ENCODE measurements at regions not wholly inside any gene's neighbourhood (a gene's known extent, or its start where the extent isn't known, plus 50 kb on each side); places are given as distances from the start of the nearest gene placed in this dataset.

DNA sequence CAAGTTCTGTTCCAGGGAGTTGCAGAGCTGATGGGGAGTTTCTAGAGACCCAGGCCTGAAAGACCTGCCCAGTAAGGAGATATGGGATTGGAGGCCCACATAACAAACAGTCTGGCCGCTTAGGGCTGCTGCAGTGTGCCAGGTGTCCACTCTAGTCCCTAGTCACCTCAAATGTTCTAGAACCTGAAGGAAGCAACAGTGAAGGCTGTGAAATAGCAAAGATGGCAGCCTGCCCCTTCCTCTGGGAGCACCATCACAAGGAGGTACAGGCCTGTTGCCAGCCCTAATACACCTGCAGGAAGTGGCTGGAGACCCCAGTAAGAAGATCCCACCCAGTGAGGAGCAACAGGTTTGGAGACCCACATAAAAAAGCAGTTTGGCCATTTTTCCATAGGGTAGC is 783.8 kb upstream of the EDIL3 start:
- H3K4me3 ChIP-seq (ENCODE audit: low read depth, low read length): no peak overlapping the region

DNA sequence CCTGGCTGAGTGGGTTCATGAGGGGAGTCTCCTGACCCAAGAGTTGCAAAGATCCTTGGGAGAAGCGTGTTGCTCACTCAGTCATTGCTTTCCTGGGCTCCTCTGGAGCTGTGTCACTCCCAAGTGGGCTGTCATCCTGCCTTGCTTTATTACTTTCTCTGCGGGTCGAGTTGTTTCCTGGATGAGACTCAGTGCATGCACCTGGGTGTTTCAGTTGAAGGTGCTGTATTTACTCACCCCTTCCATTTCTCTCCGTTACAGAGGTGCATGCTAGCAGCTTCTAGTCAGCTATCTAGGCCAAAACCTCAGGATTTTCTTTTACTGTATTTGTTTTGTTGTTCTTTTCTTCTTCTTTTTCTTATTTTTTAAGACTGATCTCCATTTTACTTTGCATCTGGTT is 785.5 kb upstream of the EDIL3 start:
- no peak overlapping the region for H3K4me3 ChIP-seq (ENCODE audit: low read depth, low read length)

DNA sequence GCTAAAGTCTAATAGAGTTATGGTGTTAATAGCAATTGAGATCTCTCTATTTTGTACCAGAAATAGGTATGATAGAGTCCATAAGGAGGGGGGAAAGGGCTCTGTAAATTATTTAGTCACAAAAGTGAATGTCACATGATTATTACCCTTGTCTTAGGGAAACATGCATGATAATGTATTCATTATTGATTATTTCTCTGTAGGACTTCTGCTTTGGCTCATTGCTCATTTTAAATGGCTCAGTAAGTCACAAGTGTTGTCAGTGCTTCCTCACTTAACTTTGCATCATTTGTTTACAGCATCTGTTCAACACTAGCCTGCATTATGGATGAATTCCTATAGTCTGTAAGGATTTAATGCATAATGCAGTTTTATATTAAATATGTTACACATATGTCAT is 788.8 kb upstream of the EDIL3 start:
- no peak overlapping the region for H3K4me3 ChIP-seq (ENCODE audit: low read depth, low read length)

DNA sequence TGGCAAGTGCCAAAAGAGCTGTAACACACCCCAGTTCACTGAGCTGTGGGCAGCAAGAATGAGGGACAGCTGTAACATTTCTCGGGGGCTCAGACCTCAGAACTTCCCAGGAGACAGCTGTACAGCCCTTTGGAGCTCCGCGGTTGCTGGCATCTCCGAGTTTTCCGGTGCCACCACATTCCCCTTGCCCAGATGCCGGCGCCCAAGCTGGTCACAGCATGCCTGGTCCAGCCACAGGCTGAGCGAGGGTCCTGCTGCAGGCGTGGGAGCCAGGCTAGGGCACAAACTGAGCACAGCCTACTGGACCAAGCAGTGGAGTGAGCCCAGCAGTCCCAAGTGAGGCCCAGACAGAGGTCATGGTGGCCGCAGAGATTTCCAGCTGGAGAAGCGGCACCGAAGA is 797.7 kb upstream of the EDIL3 start:
- no peak overlapping the region for H3K4me3 ChIP-seq (ENCODE audit: low read depth, low read length)

DNA sequence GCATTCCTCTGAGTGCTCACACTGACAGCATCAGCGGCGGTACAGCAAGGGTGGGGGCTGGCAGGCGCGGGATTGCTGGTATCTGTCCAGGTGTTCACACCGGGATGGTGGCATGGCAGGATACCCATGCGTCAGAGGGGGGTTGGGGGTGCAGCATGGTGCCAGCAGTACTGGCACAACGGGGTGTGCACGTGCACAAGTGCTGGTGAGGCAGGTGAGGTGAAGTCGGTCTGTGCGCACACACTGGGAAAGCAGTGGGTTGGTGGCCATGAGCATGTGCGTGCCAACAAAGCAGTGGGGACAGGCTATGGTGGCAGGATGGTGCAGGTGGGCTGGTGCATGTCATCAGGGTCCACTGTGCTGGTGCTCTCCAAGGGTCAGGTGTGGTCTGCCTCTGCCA is 819.6 kb upstream of the EDIL3 start:
- H3K4me3 ChIP-seq (ENCODE audit: low read depth, low read length): no peak overlapping the region

DNA sequence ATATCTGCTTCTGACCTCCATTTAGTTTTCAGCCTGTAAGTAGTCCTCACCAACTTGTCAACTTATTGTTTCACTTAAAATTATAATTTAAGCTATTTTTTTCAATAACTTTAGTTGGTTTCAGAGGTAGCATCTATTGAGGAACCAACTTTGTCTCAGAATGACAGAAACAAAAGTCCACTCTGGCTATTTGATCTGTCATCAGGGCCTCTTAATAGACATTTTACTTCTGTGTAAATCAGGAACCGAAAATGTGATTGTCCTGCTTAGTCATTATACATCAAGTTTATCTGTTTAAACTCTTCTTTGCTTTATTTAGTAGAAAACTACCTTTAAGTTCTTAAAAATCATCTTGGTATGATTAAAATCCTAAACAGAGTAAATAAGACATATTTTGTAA is 820.8 kb upstream of the EDIL3 start:
- H3K4me3 ChIP-seq (ENCODE audit: low read depth, low read length): no peak overlapping the region

DNA sequence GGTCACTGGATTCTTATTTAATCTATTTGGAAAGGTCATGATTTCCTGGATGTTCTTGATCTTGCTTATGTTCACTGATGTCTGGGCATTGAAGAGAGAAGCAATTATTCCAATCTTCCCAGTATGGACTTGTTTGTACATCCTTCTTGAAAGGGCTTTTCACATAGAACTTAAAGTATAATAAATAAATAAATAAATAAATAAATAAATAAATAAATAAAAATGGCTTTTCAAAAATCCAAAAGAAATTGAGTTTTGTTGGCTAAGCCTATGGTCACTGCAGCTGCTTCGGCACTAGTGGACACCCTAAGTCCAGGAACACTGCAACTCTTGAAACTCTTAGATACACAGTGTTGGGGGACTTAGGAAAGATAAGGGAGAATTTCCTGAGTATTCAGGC is 840.7 kb upstream of the EDIL3 start:
- no peak overlapping the region for H3K4me3 ChIP-seq (ENCODE audit: low read depth, low read length)

DNA sequence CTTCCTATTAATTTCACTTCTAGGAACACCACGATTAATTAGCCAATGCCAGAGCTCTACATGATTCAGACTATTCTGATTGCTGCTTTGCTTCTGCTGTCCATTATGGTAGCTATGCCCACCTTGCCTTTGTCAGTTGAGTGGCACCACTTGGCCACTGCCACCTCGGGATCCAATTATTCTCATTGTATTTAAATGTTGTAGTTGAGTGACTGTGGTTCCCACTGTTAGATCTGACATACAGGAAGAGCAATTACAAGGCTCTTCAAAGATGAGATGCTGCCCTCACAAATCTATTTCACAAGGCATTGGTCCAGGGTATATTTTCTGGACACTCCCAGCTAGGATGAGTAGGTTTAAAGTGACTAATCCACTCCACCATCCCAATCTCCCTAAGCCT is 864.5 kb upstream of the EDIL3 start:
- no peak overlapping the region for H3K4me3 ChIP-seq (ENCODE audit: low read depth, low read length)

DNA sequence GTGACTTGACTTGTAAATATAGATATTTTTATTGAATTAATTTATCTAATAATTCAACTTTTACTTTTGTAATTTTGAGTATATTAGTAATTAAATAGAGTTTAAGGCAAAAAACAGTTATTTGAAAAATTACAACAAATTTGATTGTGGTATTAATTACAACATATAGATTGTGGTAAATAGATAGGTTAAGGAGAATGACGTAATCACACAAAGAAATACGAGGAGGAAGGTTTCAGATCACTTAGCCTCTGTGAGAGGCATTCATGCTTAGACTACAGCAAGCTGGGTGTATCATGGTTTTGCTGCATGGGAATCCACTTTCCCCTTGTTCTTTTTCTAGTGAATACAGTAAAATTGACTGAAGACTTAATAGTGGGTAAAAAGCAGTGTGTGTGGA is 878.4 kb upstream of the EDIL3 start:
- H3K4me3 ChIP-seq (ENCODE audit: low read depth, low read length): no peak overlapping the region

DNA sequence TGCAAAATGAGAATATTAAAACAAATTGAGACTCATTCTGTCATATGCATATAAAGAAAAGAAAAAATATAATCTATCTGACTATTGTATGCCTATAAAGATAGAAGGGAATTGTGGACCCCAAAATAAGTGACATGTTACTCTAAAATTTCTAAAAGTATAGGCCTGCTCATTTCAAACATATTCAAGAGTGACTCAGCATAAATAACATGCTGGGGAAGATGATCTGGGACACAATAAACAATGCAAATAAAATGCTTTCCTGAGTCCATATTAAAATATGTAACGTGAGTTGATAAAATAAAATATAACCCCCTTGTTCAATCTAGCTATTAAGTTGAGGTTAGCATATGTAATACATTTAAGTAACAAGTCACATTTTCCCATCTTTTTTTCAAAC is 882.0 kb upstream of the EDIL3 start:
- no peak overlapping the region for H3K4me3 ChIP-seq (ENCODE audit: low read depth, low read length)

DNA sequence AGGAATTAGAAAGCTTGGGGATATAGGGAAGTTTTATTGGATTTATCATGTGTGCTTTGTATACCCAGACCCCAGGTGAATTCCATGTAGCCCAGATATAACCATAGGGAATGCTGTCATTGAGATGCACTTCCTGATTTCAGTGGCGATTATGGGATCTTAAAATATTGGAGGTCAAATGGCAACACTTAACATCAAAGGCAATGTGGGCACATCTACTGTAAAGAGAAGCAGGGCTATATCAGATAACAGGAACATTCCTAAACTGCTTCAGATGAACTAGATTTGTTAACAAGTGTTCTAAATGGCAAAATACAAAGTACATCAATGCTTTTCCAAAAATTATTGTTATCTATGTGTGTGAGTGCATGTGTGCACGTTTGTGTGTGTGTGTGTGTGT is 883.5 kb upstream of the EDIL3 start:
- H3K4me3 ChIP-seq (ENCODE audit: low read depth, low read length): no peak overlapping the region

DNA sequence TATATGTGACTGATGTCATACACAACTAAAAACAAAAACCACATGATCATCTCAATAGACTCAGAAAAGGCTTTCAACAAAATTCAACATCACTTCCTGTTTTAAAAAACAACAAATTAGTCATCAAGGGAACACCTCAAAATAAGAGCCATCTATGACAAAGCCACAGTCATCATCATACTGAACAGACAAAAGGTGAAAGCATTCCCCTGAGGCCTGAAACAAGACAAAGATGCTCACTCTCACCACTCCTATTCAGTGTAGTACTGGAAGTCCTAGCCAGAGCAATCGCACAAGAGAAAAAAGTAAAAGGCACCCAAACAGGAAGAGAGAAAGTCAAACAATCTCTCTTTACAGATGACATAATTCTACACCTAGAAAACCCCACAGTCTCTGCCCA is 893.5 kb upstream of the EDIL3 start:
- no peak overlapping the region for H3K4me3 ChIP-seq (ENCODE audit: low read depth, low read length)

DNA sequence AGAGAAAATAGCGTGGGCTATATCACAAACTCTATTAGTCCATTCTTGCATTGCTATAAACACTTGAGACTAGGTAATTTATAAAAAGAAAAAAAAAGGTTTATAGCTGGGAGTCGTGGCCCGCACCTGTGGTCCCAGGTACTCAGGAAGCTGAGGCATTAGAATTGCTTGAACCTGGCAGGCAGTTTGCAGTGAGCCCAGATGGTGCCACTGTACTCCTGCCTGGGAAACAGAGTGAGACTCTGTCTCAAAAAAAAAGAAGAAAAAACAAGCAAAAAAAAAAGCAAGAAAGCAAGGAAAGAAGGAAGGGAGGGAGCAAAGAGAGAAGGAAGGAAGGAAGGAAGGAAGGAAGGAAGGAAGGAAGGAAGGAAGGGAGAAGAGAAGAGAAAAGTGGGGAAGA is 904.2 kb upstream of the EDIL3 start:
- no peak overlapping the region for H3K4me3 ChIP-seq (ENCODE audit: low read depth, low read length)

DNA sequence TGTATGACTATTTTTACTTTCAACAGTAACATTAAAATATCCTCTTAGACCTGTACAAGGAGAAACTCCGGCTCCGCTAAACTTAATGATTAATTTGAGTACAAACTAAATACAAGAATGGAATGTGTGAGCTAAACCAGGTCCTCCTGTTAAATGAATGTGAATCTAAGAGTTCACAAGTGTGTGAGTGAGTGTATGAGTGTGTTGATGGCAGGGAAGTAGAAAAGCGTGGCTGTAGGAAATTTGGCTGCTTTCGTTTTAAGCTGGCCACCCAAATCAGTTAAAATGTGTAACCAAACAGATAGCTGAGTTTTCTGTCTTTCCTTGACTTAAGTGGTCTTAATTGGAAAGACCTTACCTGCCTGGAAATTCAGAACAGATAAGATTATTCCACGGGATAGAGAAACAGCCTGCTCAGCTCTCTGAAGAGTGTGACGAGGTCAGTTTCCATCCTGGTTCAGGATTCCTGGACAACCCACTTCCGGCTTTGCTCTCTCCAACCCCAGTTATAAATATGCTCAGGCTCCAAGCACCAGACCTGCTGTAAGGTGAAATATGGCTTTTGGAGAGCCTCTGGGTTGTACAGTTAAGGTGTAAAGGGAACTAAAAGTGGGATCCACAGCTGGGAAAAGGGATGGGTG is 908.6 kb upstream of the EDIL3 start:
- no peak overlapping the region for H3K4me3 ChIP-seq (ENCODE audit: low read depth, low read length)

DNA sequence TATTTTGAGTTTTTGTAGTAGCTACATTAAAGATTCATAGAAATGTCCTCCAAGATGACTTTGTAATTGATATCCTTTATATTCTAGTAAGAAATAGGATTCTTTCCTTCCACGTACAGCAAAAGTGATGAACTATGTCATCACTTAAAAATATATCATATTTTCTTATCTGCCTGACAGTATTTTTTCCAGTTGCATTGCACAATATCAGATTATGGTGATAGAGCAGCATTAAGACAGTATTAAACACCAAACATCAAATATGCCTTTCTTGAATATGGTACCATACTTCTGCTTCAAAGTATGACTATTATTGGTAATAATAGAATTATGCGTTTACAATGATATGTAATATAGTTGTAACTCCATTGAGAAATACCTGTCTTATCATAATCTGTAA is 919.8 kb upstream of the EDIL3 start:
- H3K4me3 ChIP-seq (ENCODE audit: low read depth, low read length): no peak overlapping the region

DNA sequence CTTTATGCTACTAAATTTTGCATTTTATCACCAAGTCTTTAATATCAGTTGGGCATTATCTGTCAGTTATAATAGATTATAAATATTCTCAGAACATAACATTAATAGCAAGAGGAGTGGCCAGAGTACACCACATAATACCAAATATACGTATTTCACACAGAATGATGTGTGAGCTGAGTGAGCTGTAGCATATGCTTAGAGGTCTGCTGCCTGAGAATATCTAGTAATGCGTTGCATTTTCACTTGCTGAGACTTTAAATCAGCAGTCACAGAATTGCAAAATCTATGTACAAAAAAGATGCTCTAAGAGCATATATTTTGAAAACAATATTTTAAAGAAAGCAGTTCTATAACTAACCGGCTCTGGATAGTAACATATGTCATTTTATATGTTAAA is 921.1 kb upstream of the EDIL3 start:
- no peak overlapping the region for H3K4me3 ChIP-seq (ENCODE audit: low read depth, low read length)

DNA sequence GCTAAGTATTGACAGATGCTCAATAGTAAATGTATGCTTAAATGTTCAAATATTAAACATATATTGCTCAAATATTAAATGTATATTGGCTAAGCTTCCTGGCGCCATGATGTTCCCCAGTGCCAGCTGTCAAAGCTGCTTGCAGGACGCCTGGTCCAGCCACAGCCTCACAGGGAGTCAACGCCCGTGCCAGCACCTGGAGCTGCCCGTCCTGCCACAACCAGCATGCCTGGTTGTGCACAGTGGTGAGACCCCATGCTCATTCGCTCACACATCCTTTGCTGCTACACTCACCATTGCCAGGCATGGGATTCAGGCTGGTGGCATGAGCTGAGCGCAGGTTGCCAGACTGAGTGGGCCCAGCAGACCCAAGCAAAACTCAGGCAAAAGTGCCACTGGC is 926.9 kb upstream of the EDIL3 start:
- H3K4me3 ChIP-seq (ENCODE audit: low read depth, low read length): no peak overlapping the region

DNA sequence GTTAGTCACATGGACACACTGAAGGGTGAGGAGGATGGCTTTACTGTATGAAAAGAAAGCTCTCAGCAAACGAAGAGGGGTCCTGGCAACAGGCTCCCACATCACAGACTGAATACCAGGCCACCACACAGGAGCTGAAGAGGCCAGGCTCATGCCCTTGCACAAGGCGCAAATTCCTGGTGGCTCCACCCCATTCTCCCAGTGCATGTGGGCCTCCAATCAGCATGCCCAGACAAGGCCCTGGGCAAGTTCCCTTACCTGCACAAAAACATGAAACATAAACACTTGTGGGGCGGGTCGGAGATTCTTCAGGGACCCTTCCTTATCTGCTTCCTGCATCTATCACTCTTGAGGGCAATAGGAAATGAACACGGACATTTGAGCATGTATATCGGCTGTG is 935.8 kb upstream of the EDIL3 start:
- no peak overlapping the region for H3K4me3 ChIP-seq (ENCODE audit: low read depth, low read length)

DNA sequence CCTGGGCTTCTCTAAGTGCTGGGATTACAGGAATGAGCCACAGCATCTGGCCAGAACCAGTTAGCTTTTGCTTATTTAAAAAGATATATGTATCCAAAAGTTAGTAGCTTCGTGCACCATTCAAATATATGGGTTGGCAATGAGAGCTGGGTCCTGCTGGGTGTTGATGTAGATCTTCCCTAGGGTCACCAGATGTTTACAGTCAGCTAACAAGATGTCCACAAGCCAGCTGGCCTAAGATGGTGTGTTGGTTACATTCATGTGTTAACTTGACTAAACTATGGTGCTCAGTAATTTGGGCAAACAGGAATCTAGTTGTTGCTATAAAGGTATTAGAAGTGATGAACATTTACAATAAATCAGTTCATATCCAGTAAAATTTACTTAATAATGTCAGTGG is 948.6 kb upstream of the EDIL3 start:
- H3K4me3 ChIP-seq (ENCODE audit: low read depth, low read length): no peak overlapping the region

DNA sequence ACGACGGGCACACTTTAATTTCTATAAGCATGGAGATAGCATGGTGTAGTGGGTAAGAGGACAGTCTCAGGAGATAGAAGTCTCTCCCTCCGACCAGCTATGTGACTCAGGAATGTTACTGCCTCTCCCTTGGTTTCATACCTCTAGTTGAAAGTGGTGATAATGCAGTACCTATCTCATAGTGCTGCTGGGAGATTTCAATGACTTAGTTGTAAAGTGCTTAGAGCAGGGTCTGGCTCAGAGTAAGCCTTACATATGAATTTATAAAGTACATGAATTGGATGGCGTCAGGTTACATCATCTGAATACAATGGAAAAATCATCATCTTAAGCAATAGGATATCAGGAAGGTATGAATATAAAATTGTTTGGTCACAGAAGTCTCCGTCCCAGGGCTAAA is 952.8 kb upstream of the EDIL3 start:
- no peak overlapping the region for H3K4me3 ChIP-seq (ENCODE audit: low read depth, low read length)

DNA sequence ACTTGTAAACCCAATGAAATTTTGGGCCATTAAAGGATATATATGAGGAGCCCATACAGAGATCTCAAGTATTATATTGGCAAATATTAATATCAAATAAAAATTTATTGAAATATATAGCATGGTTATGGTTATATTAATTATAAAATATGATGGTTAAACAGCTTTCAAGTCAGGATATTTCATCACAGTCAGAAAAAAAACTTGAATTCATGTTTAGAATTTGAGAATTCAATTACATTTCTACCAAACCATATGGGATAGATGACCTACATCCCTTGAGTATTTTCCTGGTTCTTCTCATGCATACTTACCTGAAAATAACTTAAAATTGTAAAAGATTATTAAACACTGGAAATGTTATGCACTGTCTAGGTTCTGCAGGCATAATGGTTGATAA is 956.1 kb upstream of the EDIL3 start:
- no peak overlapping the region for H3K4me3 ChIP-seq (ENCODE audit: low read depth, low read length)

DNA sequence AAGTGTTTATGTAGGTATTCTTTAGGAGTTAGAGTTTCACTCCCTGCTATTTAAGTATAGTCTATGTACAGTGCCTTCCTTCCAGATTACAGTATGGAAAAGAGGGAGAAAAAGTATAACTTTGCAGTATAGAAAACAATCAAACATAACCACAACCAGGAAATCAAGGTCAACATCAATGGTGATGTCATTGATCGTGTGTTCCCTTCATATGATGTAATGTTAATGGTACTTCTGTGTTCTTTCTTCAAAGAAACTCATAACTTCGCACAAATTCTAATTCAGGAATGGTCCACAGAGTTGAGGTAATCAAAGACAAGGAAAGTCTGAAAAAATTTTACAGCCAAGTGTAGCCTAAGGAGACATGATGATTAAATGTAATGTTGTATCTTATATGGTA is 961.1 kb upstream of the EDIL3 start:
- no peak overlapping the region for H3K4me3 ChIP-seq (ENCODE audit: low read depth, low read length)

DNA sequence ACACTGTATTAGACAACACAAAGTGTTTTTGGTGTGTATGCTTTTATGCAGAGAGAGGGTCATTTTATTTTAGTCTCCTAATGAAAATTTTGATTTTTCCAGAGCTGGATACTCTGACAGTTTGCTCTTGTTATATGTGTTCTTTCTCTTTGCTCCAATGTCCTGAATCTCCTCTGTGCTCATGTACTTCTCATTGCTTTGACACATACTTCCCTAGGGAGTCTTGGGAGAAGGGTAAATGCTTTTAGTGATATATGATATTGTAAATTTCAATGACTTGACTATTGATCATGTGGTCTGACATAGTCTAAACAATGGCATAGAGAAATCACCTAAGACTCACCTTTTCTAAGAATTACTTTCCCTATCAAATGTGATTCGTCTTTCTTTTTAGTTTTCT is 972.6 kb upstream of the EDIL3 start:
- no peak overlapping the region for H3K4me3 ChIP-seq (ENCODE audit: low read depth, low read length)

DNA sequence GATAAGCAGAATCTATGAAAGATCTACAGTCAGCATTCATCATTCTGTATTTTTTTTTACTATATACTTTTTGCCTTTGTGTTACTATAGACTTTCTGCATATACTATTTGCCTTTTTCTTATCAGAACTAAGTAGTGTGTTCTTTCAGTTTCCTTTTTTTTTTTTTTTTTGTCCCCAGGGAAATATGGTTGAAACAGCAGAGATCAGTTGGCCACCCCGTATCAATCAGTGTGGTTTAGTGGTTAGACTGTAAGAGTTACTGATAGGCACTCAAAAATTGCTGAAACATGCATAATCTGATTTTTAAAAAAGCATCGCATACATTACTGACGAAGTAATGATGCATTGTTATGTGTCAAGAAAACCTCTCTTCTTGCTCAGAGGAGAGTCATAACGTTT is 990.8 kb upstream of the EDIL3 start:
- no peak overlapping the region for H3K4me3 ChIP-seq (ENCODE audit: low read depth, low read length)

Measured in iPS-11a (cell line).